BE2C (cell line): ENCODE measurements at regions not wholly inside any gene's neighbourhood (a gene's known extent, or its start where the extent isn't known, plus 50 kb on each side); places are given as distances from the start of the nearest gene placed in this dataset.
A peak's percentile ranks its signal among the peaks of the same experiment; 100 is the strongest.

Experiments used
- DNase-seq: peaks from one replicate; pipeline ENCODE4 v3.0.0-alpha.2; 2020
- H3K27me3 ChIP-seq: fragments of 250-450 bp; sonication (Bioruptor Pico); 2 replicates; pipeline ENCODE4 v1.5.1; 2020; ENCODE audit warnings: mild to moderate bottlenecking
- H3K36me3 ChIP-seq: fragments of 250-450 bp; sonication (Bioruptor Pico); 2 replicates; pipeline ENCODE4 v1.5.1; 2020; ENCODE audit warnings: mild to moderate bottlenecking
- H3K4me1 ChIP-seq: fragments of 250-450 bp; sonication (Bioruptor Pico); 2 replicates; pipeline ENCODE4 v1.5.1; 2020
- H3K4me3 ChIP-seq: 2 replicates; pipeline ENCODE4 v1.5.1; 2011; ENCODE audit warnings: low read depth, low read length
- H3K9me3 ChIP-seq: fragments of 250-450 bp; sonication (Bioruptor Pico); 2 replicates; pipeline ENCODE4 v1.5.1; 2020
- TF ChIP-seq, protein P1 (sequence below): IDR thresholded peaks from 2 replicates; pipeline ENCODE4 v1.5.1; 2012; ENCODE audit warnings: mild to moderate bottlenecking, low read depth, low read length

DNA sequence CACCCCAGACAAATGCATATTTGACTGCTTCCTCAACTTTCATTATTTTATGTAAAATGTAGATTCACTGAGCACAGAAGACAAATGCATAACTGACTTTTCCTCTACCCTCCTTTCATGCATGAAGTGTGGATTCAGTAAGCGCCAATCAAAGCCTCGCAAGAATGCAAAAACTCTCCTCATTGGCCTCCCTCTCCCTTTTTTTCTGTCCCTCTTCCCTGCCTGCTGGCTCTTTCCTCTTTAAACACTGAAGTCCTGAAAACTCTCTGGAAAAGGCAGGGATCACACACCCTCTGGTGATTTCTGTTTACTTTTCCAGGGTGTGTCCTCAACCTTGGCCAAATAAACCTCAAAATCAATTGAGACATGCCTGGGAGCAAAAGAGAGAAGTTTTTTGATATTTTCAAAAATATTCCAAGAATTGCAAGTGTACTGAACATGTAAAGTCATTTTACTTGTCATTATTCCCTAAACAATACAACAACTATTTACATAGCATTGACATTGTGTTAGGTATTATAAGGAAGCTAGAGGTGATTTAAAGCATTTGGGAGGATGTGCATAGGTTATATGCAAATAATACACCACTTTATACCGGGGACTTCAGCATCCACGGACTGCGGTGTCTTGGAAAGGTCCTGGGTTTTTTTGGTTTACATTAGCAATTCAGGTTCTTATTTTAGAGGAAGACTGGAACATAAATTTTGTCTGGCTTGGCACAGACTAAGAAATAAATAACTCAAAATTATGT, 71.4 kb downstream of the SEC61G start:
- Histone ChIP-seq H3K4me1 (no peaks in the 10 kb centered on the region; the same call in 1 of the 2 replicates), H3K9me3 (no peaks in the 10 kb centered on the region), H3K36me3 (no peaks in the 10 kb centered on the region), H3K27me3 (no peaks in the 10 kb centered on the region), H3K4me3 (no peak overlapping the region)
- TF ChIP-seq, protein P1, sequence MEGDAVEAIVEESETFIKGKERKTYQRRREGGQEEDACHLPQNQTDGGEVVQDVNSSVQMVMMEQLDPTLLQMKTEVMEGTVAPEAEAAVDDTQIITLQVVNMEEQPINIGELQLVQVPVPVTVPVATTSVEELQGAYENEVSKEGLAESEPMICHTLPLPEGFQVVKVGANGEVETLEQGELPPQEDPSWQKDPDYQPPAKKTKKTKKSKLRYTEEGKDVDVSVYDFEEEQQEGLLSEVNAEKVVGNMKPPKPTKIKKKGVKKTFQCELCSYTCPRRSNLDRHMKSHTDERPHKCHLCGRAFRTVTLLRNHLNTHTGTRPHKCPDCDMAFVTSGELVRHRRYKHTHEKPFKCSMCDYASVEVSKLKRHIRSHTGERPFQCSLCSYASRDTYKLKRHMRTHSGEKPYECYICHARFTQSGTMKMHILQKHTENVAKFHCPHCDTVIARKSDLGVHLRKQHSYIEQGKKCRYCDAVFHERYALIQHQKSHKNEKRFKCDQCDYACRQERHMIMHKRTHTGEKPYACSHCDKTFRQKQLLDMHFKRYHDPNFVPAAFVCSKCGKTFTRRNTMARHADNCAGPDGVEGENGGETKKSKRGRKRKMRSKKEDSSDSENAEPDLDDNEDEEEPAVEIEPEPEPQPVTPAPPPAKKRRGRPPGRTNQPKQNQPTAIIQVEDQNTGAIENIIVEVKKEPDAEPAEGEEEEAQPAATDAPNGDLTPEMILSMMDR: no peak
- no peak for DNase-seq

DNA sequence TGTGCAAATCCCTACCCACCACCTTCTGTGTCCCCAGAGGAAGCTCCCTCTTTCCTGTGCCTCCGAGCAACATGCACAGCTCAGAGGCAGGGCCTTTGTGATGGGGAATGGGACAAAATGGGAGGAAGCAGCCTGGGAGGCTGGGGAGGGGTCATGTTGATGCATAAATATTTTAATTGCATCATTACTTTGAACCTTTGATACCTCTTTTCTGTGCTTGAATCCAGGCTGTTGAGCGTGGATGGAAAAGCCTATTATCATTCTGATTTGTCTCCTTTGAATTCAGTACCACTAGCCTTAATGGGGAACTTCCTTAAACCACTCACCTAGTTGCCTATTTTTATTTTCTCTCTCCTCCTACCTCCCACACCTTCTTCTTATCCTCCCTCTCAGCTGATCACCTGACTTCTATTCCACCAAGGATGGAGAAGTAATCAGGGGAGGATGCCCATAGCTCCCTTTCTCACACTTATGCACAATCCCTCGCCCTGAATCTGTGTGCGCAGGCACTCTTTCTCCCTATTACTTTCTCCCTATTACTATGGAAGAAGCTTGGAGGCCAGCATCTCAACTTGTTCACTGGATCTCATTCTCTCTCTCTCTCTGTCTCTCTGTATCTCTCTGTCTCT, 78.5 kb downstream of the SEC61G start:
- no peak for DNase-seq
- Histone ChIP-seq H3K36me3 (no peaks in the 10 kb centered on the region), H3K9me3 (no peaks in the 10 kb centered on the region), H3K4me1 (peaks cover 6% of the 10 kb centered on the region; the same call in 1 of the 2 replicates), H3K4me3 (no peak overlapping the region), H3K27me3 (no peaks in the 10 kb centered on the region)
- TF ChIP-seq, protein P1: no peak

DNA sequence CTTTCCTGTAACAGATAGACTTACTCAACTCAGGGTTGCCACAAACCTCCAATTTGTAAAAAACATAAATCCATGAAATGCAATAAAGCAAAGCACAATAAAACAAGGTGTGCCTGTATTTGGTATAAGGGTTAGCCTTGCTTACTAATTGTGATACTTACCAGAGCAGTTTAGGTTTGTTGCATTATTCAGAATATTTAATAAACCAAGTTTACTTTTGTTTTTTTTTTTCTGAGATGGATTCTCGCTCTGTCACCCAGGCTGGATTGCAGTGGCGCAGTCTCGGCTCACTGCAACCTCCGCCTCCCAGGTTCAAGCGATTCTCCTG, 79.6 kb downstream of the SEC61G start:
- TF ChIP-seq, protein P1: no peak
- Histone ChIP-seq H3K27me3 (no peaks in the 10 kb centered on the region), H3K36me3 (no peaks in the 10 kb centered on the region), H3K4me3 (no peak overlapping the region), H3K9me3 (no peaks in the 10 kb centered on the region), H3K4me1 (peaks cover 8% of the 10 kb centered on the region; the same call in 1 of the 2 replicates)
- no peak for DNase-seq

DNA sequence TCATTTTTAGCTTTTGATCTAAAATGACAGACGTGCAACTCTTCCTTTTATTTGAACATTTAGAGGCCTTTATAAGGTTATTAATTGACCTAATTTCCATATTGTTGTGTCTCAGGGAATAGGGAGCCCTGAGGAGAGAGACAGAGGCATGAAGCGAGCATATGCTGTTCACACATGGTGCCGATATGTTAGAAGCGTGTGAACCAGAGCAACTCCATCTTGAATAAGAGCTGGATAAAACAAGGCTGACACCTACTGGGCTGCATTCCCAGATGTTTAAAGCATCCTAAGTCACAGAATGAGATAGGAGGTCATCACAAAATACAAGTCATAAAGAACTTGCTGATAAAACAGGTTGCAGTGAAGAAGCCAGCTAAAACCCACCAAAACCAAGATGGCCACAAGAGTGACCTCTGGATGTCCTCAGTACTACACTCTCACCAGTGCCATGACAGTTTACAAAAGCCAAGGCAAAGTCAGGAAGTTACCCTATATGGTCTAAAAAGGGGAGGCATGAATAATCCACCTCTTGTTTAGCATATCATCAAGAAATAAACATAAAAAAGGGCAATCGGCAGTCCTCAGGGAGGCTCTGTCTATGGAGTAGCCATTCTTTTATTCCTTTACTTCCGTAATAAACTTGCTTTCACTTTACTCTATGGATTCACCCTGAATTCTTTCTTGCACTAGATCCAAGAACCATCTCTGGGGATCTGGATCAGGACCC, 80.1 kb downstream of the SEC61G start:
- TF ChIP-seq, protein P1: peak; percentile 32; the same call in 1 of the 2 replicates

DNA sequence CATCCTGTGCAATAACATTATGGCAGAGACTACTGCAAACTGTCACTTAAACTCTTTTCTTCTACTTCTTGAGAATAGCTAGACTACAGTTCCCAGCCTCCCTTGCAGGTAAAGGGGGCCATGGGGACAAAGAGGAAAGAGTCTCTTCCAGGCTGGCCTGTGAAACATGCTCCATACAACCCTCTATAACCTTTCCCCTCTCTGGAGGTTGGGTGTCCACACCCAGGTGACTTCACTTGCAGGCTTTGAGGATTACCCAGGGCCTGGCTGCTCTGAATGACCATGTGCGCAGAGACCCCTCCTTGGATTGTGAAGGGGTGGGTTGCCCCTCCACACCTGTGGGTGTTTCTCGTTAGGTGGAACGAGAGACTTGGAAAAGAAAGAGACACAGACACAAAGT, 84.1 kb downstream of the SEC61G start:
- TF ChIP-seq, protein P1: no peak
- H3K27me3 ChIP-seq: no peaks in the 10 kb centered on the region
- peaks cover 8% of the 10 kb centered on the region; the same call in 1 of the 2 replicates for H3K4me1 ChIP-seq
- DNase-seq: no peak
- no peaks in the 10 kb centered on the region for H3K9me3 ChIP-seq
- H3K4me3 ChIP-seq: no peak overlapping the region
- no peaks in the 10 kb centered on the region for H3K36me3 ChIP-seq

More for the DNA sequence above, 80.1 kb downstream of the SEC61G start:
- Histone ChIP-seq H3K27me3 (no peaks in the 10 kb centered on the region), H3K36me3 (no peaks in the 10 kb centered on the region), H3K4me3 (no peak overlapping the region), H3K9me3 (no peaks in the 10 kb centered on the region), H3K4me1 (peaks cover 8% of the 10 kb centered on the region; the same call in 1 of the 2 replicates)
- no peak for DNase-seq
